ENCODE measurements at regions not wholly inside any gene's neighbourhood (a gene's known extent, or its start where the extent isn't known, plus 50 kb on each side); places are given as distances from the start of the nearest gene placed in this dataset.

DNA sequence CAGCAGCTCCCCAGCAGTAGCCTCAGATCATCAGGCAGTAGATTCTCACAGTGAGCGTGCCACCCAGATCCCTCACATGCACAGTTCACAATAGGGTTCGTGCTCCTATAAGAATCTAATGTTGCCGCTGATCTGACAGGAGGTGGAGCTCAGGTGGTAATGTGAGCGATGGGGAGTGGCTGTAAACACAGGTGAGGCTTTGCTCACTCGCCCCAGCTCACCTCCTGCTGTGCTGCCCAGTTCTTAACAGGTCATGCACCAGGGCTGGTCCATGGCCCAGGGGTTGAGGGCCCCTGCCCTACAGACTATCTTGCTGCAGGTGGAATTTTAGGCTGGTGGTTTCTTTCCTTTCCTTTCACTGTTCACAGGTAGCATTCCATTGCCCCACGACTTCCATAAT lies 100.2 kb downstream of the MRPL36 start:
- intact Hi-C loops (cut with DNase I): no loop called here
- no peaks in the 10 kb centered on the region for H3K36me3 ChIP-seq
- H3K4me1 ChIP-seq: no peaks in the 10 kb centered on the region
- no peak overlapping the region for H3K27ac ChIP-seq
- ATAC-seq: no peak
- TF ChIP-seq, protein P1, sequence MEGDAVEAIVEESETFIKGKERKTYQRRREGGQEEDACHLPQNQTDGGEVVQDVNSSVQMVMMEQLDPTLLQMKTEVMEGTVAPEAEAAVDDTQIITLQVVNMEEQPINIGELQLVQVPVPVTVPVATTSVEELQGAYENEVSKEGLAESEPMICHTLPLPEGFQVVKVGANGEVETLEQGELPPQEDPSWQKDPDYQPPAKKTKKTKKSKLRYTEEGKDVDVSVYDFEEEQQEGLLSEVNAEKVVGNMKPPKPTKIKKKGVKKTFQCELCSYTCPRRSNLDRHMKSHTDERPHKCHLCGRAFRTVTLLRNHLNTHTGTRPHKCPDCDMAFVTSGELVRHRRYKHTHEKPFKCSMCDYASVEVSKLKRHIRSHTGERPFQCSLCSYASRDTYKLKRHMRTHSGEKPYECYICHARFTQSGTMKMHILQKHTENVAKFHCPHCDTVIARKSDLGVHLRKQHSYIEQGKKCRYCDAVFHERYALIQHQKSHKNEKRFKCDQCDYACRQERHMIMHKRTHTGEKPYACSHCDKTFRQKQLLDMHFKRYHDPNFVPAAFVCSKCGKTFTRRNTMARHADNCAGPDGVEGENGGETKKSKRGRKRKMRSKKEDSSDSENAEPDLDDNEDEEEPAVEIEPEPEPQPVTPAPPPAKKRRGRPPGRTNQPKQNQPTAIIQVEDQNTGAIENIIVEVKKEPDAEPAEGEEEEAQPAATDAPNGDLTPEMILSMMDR (IDR thresholded peaks at IDR 0.05): no peak
- H3K4me3 ChIP-seq: no peak overlapping the region
- H3K9me3 ChIP-seq: no peaks in the 10 kb centered on the region
- FAIRE-seq: no peak
- no peak for DNase-seq
- no peaks in the 10 kb centered on the region for H3K27me3 ChIP-seq
- WGBS, 2 donors: 77 to 83% methylated on average over 6 of the region's 6 CpGs

DNA sequence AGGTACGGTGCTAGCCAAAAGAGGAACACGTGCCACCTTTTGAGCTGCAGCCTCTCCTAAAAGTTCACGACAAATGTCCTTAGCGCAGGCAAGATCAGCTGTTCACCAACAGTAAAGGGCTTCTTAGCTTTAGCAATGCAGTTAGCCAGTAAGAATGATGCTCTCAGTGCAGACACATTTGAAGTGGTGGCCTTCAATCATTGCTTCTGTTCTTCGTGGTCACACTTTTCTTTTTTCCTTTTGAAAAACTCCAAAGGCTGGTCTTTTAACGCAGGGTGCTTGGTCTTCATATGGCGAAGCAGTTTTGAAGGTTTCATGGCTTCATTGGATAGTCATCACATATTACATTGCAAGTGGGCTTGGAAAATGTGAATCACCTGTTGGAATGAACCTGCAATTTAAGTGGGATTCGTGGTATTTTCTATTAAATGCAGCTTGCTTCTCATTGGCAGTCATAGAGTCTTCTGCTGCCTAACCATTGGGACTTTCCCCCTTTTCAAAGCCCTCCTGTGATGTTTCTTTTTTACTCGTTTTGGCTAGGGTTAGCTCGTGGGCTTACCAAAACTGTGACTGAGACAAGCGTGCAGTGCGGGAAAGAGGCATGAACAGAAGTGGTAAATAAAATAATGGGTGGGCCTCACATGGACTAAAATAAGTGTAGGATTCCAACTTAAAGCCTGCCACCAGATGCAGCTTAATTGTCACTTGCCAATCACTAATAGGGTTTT lies 100.9 kb downstream of the MRPL36 start:
- no peak for DNase-seq
- ATAC-seq: no peak
- H3K27me3 ChIP-seq: no peaks in the 10 kb centered on the region
- no peaks in the 10 kb centered on the region for H3K4me1 ChIP-seq
- no peak for FAIRE-seq
- H3K36me3 ChIP-seq: no peaks in the 10 kb centered on the region
- no peak overlapping the region for H3K27ac ChIP-seq
- TF ChIP-seq, protein P1 (IDR thresholded peaks at IDR 0.05): no peak
- intact Hi-C loops (cut with DNase I): no loop called here
- H3K9me3 ChIP-seq: no peaks in the 10 kb centered on the region
- no peak overlapping the region for H3K4me3 ChIP-seq
- 69 to 82% methylated on average over 12 of the region's 12 CpGs for WGBS, 2 donors

DNA sequence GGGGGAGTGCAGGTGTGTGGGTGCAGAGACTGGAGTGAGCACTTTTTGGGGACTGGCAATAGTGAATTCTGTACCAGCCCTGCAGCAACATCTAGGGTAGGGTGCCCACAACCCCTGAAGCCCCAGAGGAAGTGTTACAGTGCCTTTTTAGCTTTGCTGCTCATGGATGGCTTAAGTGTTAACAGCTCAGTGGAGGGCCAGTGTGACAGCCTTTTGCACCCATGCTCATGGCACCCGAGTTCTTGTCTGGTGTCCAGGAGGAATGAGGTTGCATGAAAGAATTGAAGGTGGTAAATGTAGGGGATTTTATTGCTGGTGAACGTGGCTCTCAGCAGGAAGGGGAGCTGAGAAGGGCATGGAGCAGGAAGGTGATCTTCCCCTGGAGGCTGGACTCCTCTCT lies 107.3 kb downstream of the MRPL36 start:
- Histone ChIP-seq H3K27ac (no peak overlapping the region), H3K27me3 (no peaks in the 10 kb centered on the region), H3K4me3 (no peak overlapping the region), H3K36me3 (no peaks in the 10 kb centered on the region), H3K9me3 (no peaks in the 10 kb centered on the region), H3K4me1 (no peaks in the 10 kb centered on the region)
- WGBS, 2 donors: 39 to 40% methylated on average over 2 of the region's 2 CpGs
- FAIRE-seq (no peak), ATAC-seq (no peak), DNase-seq (no peak)
- TF ChIP-seq, protein P1 (IDR thresholded peaks at IDR 0.05): no peak
- intact Hi-C loops (cut with DNase I): no loop called here

DNA sequence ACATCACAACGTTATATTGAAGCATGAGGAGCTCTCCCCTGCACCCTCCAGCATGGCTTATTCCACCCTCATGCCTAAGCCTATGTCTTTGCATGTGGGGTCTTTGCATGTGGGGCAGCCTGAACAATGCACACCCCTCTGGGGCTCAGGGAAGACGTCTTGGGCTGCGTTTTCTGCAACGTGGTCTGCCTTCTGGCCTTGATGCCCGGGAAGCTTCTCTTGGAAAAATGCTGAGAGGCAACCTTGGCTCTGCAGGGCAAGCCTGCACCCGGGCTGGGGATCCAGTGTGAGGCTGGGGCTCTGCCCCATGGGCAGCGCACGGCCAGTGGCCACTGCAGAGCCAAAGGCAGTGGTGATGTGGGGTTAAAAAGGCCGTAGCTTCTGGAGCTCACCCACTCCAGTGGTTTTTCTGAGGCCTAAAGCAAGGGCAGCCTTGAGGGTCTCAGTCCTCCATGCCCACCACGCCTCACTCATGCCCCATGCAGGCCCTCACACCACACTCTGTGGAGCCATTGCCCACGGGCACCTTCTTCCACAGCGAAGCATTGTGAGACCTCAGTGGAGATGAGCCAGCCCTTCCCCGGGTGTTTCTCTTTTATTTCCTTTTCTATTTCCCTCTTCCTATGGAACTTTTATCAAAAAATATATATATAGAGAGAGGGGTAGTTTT lies 112.2 kb downstream of the MRPL36 start:
- intact Hi-C loops (cut with DNase I): no loop called here
- no peak overlapping the region for H3K27ac ChIP-seq
- DNase-seq: no peak
- no peaks in the 10 kb centered on the region for H3K9me3 ChIP-seq
- TF ChIP-seq, protein P1 (IDR thresholded peaks at IDR 0.05): no peak
- no peaks in the 10 kb centered on the region for H3K36me3 ChIP-seq
- ATAC-seq: no peak
- no peak for FAIRE-seq
- no peaks in the 10 kb centered on the region for H3K4me1 ChIP-seq
- H3K27me3 ChIP-seq: no peaks in the 10 kb centered on the region
- no peak overlapping the region for H3K4me3 ChIP-seq
- WGBS, 2 donors: 64 to 69% methylated on average over 13 of the region's 13 CpGs
